ENCODE measurements at regions not wholly inside any gene's neighbourhood (a gene's known extent, or its start where the extent isn't known, plus 50 kb on each side); places are given as distances from the start of the nearest gene placed in this dataset.
A peak's percentile ranks its signal among the peaks of the same experiment; 100 is the strongest.

- no peak for ATAC-seq
- no peak for DNase-seq (ENCODE audit: missing footprints)
- intact Hi-C loops (cut with DNase I): no loop called here
Observed at GRCh38 chr5:158026304-158027031, 167.5 kb upstream of the CLINT1 start.

GRCh38 chr5:158023266-158023665 is 164.3 kb upstream of the CLINT1 start:
- intact Hi-C loops (cut with DNase I): no loop called here
- no peak for DNase-seq (ENCODE audit: missing footprints)
- no peak for ATAC-seq

- DNase-seq (ENCODE audit: missing footprints): no peak
- intact Hi-C loops (cut with DNase I): no loop called here
- ATAC-seq: no peak
Observed at GRCh38 chr5:158022837-158023236, 163.9 kb upstream of the CLINT1 start.

- no peak for ATAC-seq
- no peak for DNase-seq (ENCODE audit: missing footprints)
- intact Hi-C loops (cut with DNase I): no loop called here
Observed at GRCh38 chr5:158022393-158022792, 163.4 kb upstream of the CLINT1 start.

GRCh38 chr5:158020555-158021418 is 161.8 kb upstream of the CLINT1 start:
- intact Hi-C loops (cut with DNase I): no loop called here
- no peak for ATAC-seq
- DNase-seq (ENCODE audit: missing footprints): no peak

GRCh38 chr5:158017469-158017868 is 158.5 kb upstream of the CLINT1 start:
- no peak for DNase-seq (ENCODE audit: missing footprints)
- ATAC-seq: no peak
- intact Hi-C loops (cut with DNase I): loop anchor here (10.0 kb wide), 1 partner anchor 1117 kb away; no protein-coding TSS in a partner anchor

GRCh38 chr5:158014372-158014771 is 155.4 kb upstream of the CLINT1 start:
- ATAC-seq: no peak
- intact Hi-C loops (cut with DNase I): loop anchor here (5.0 to 10.0 kb wide), 2 partner anchors 1093 to 1120 kb away; no protein-coding TSS in a partner anchor
- DNase-seq (ENCODE audit: missing footprints): no peak

GRCh38 chr5:158013939-158014338 is 155.0 kb upstream of the CLINT1 start:
- DNase-seq (ENCODE audit: missing footprints) (no peak), ATAC-seq (peak; percentile 70)
- intact Hi-C loops (cut with DNase I): loop anchor here (5.0 to 10.0 kb wide), 2 partner anchors 1093 to 1121 kb away; no protein-coding TSS in a partner anchor

- ATAC-seq (no peak), DNase-seq (ENCODE audit: missing footprints) (no peak)
- intact Hi-C loops (cut with DNase I): loop anchor here (5.0 to 10.0 kb wide), 2 partner anchors 1094 to 1121 kb away; no protein-coding TSS in a partner anchor
Observed at GRCh38 chr5:158013303-158013702, 154.4 kb upstream of the CLINT1 start.

GRCh38 chr5:158011422-158011821 is 152.5 kb upstream of the CLINT1 start:
- ATAC-seq: no peak
- DNase-seq (ENCODE audit: missing footprints): no peak
- intact Hi-C loops (cut with DNase I): loop anchor here (5.0 to 10.0 kb wide), 2 partner anchors 1096 to 1123 kb away; no protein-coding TSS in a partner anchor

- intact Hi-C loops (cut with DNase I): loop anchor here (5.0 to 10.0 kb wide), 2 partner anchors 1096 to 1124 kb away; no protein-coding TSS in a partner anchor
- ATAC-seq (no peak), DNase-seq (ENCODE audit: missing footprints) (no peak)
Observed at GRCh38 chr5:158010831-158011230, 151.9 kb upstream of the CLINT1 start.

- intact Hi-C loops (cut with DNase I): no loop called here
- ATAC-seq (no peak), DNase-seq (ENCODE audit: missing footprints) (no peak)
Observed at GRCh38 chr5:158007336-158007735, 148.4 kb upstream of the CLINT1 start.

GRCh38 chr5:157999696-158000095 is 140.8 kb upstream of the CLINT1 start:
- intact Hi-C loops (cut with DNase I): loop anchor here (10.0 kb wide), 1 partner anchor 145 kb away; the partner anchor contains the start of gene CLINT1
- DNase-seq (ENCODE audit: missing footprints) (no peak), ATAC-seq (no peak)

GRCh38 chr5:157997991-157998504 is 139.1 kb upstream of the CLINT1 start:
- intact Hi-C loops (cut with DNase I): loop anchor here (10.0 kb wide), 1 partner anchor 143 kb away; the partner anchor contains the start of gene CLINT1
- ATAC-seq: no peak
- no peak for DNase-seq (ENCODE audit: missing footprints)

- DNase-seq (ENCODE audit: missing footprints) (peak; percentile 80), ATAC-seq (peak; percentile 97)
- intact Hi-C loops (cut with DNase I): loop anchor here (2.0 to 10.0 kb wide), 2 partner anchors 140 to 174 kb away; partner anchors contain the start of gene CLINT1
Observed at GRCh38 chr5:157994906-157995519, 136.1 kb upstream of the CLINT1 start.

- ATAC-seq: no peak
- DNase-seq (ENCODE audit: missing footprints): no peak
- intact Hi-C loops (cut with DNase I): loop anchor here (2.0 to 10.0 kb wide), 2 partner anchors 139 to 173 kb away; partner anchors contain the start of gene CLINT1
Observed at GRCh38 chr5:157993986-157994691, 135.2 kb upstream of the CLINT1 start.

- no peak for DNase-seq (ENCODE audit: missing footprints)
- intact Hi-C loops (cut with DNase I): loop anchor here (10.0 kb wide), 1 partner anchor 138 kb away; the partner anchor contains the start of gene CLINT1
- no peak for ATAC-seq
Observed at GRCh38 chr5:157993201-157993600, 134.3 kb upstream of the CLINT1 start.

All from Right ventricle myocardium inferior (tissue), 1 donor.